ENCODE measurements at regions not wholly inside any gene's neighbourhood (a gene's known extent, or its start where the extent isn't known, plus 50 kb on each side); places are given as distances from the start of the nearest gene placed in this dataset.

DNA sequence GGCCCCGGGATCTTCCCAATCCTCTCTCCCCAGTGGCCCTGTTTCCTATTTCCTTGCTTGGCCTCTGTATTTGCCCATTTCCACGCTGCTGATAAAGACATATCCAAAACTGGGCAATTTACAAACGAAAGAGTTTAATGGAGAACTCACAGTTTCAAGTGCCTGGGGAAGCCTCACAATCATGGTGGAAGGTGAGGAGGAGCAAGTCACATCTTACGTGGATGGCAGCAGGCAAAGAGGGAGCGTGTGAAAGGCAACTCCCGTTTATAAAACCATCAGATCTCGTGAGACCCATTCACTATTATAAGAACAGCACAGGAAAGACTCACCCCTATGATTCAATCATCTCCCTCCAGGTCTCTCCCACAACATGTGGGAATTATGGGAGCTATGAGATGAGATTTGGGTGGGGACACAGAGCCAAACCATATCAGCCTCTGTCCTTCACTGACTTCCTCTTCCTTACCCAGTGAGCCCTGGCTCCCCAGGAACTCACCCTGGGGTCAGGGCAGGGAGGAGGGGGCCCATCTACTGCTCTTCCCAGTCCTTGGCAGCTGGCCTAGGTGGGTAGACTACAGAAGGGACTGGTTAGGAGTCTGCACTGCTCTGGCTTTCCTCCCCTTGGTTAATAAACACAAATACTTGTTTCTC is 105.8 kb upstream of the MYCN start:
- Mint-ChIP-seq H3K4me1 (no peaks in the 10 kb centered on the region), H3K27ac (no peak overlapping the region), H3K9me3 (no peaks in the 10 kb centered on the region), H3K27me3 (no peaks in the 10 kb centered on the region), H3K36me3 (ENCODE audit: low read depth) (no peaks in the 10 kb centered on the region), H3K4me3 (no peak overlapping the region)
- TF ChIP-seq, protein P1, sequence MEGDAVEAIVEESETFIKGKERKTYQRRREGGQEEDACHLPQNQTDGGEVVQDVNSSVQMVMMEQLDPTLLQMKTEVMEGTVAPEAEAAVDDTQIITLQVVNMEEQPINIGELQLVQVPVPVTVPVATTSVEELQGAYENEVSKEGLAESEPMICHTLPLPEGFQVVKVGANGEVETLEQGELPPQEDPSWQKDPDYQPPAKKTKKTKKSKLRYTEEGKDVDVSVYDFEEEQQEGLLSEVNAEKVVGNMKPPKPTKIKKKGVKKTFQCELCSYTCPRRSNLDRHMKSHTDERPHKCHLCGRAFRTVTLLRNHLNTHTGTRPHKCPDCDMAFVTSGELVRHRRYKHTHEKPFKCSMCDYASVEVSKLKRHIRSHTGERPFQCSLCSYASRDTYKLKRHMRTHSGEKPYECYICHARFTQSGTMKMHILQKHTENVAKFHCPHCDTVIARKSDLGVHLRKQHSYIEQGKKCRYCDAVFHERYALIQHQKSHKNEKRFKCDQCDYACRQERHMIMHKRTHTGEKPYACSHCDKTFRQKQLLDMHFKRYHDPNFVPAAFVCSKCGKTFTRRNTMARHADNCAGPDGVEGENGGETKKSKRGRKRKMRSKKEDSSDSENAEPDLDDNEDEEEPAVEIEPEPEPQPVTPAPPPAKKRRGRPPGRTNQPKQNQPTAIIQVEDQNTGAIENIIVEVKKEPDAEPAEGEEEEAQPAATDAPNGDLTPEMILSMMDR (IDR thresholded peaks at IDR 0.05), result no peak
- intact Hi-C loops (cut with micrococcal nuclease), result no loop called here
- ChIA-PET CTCF (no interaction called here), POLR2A (no interaction called here)
- DNase-seq (no peak), ATAC-seq (ENCODE audit: low read depth) (no peak)

DNA sequence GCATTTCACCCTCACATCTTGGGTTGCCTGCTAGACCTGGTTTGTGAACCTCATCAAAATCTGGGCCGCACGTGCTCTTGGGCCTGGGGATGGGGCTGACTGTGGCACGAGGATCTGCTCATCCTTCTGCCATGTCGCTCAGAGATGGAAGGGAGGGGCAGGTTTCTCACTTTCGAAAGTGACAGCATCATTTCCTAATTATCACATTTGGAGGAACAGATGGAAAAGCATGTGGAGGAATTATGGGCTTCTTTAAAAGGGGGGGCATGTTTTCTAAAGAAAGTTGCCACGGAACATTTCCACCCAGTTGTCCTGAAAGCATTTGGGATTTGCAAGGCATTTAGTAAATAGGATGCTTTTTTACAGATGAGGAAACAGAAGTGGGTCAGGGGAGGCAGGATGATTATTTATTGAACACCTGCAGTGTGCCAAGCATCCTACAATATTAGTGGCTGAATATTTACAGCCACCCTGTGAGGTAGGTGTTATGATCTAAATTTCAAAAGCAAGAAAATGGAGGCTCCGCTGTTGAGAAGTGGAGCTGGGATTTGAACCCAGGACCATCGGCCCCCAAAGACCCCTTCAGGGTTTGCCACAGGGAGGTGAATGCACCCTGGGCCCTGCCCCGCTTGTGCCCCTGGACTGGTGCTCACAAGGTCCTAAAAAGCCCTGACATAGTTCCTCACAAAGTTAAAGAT is 104.2 kb upstream of the MYCN start:
- CTCF ChIA-PET, result no interaction called here
- POLR2A ChIA-PET, result no interaction called here
- H3K36me3 Mint-ChIP-seq (ENCODE audit: low read depth), result no peaks in the 10 kb centered on the region

DNA sequence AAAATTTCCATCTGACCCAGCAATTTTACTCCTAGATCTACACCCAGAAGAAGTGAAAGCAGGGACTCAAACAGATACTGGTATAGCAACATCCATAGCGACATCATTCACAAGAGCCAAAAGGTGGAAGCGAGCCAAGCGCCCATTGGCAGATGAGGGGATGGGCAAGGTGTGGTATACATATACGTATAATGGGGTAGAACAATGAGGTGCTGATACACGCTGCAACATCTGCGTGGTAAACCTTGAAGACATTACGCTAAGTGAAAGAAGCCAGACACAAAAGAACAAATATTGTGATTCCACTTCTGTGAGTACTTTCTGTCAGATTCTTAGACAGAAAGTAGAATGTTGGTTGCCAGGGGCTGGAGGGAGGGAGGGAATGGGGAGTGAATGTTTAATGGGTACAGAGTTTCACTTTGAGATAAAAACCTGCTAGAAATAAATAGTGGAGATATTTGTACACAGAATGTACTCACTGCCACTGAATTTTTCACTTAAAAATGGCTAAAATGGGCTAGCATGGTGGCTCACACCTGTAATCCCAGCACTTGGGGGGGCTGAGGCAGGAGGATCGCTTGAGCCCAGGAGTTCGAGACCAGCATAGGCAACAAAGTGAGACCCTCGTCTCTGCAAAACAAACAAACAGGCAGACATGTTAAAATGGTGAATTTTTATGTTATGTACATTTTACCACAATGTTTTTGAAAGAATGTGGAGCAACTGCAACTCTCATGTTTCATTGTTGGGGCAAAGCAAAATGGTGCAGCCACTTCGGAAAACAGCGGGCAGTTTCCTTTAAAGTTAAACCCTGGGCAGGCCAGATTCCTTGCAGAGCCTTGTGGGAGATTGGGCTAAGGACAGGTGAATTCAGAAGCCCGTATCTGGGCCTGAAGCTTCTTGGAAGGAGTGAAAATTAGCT is 103.4 kb upstream of the MYCN start:
- Mint-ChIP-seq H3K9me3 (no peaks in the 10 kb centered on the region), H3K4me1 (no peaks in the 10 kb centered on the region), H3K36me3 (ENCODE audit: low read depth) (no peaks in the 10 kb centered on the region), H3K4me3 (no peak overlapping the region), H3K27me3 (no peaks in the 10 kb centered on the region), H3K27ac (no peak overlapping the region)
- no peak for ATAC-seq (ENCODE audit: low read depth)
- TF ChIP-seq, protein P1 (IDR thresholded peaks at IDR 0.05), result no peak
- ChIA-PET CTCF (no interaction called here), POLR2A (no interaction called here)
- intact Hi-C loops (cut with micrococcal nuclease), result no loop called here
- DNase-seq, result no peak

More for the DNA sequence above, 104.2 kb upstream of the MYCN start:
- intact Hi-C loops (cut with micrococcal nuclease), result no loop called here
- Mint-ChIP-seq H3K9me3 (no peaks in the 10 kb centered on the region), H3K4me1 (no peaks in the 10 kb centered on the region), H3K27ac (no peak overlapping the region), H3K4me3 (no peak overlapping the region), H3K27me3 (no peaks in the 10 kb centered on the region)
- DNase-seq, result no peak
- ATAC-seq (ENCODE audit: low read depth), result no peak
- TF ChIP-seq, protein P1 (IDR thresholded peaks at IDR 0.05), result no peak

DNA sequence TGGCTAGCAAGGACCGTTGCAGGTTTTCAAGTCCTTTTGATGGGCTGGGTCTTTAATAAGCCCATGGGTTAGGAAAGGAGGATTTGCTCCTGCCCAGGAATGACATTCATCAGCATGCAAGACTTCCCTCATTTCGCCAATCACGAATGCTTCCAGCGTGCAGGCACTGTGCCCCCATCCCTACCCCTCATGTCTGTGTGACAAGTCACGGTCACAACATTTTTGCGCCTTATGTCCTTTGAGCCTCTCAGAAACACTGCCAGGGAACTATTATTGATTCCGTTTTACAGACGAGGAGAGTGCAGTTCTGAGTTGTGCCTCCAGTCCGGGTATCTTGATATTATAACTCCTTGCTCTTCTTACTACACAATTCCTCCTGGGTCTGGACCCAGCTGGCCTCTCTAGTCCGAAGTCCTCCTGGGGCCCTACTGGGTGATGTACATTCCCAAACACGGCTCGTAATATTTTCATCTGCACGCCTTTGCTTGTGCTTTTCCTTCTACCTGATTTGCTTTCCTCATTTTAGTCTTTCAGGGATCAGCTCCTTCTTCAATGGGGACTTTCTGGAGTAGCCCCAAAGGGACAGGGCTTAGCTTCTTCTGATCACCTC is 101.8 kb upstream of the MYCN start:
- H3K4me3 Mint-ChIP-seq, result no peak overlapping the region
- DNase-seq, result no peak
- H3K36me3 Mint-ChIP-seq (ENCODE audit: low read depth), result no peaks in the 10 kb centered on the region
- TF ChIP-seq, protein P1 (IDR thresholded peaks at IDR 0.05), result no peak
- H3K27me3 Mint-ChIP-seq, result no peaks in the 10 kb centered on the region
- ChIA-PET CTCF (no interaction called here), POLR2A (no interaction called here)
- H3K4me1 Mint-ChIP-seq, result no peaks in the 10 kb centered on the region
- no peak for ATAC-seq (ENCODE audit: low read depth)
- no peak overlapping the region for H3K27ac Mint-ChIP-seq
- intact Hi-C loops (cut with micrococcal nuclease), result no loop called here
- no peaks in the 10 kb centered on the region for H3K9me3 Mint-ChIP-seq

Data from activated B cell treated with CpG ODN at 0.5 μM for 24 hours (primary cell).